Brain microvascular endothelial cell (primary cell): ENCODE measurements at regions not wholly inside any gene's neighbourhood (a gene's known extent, or its start where the extent isn't known, plus 50 kb on each side); places are given as distances from the start of the nearest gene placed in this dataset.

Source experiments
- DNase-seq: peaks from one replicate; pipeline ENCODE4 v3.0.0-alpha.2; 2020
- H3K27ac ChIP-seq: fragments of 250-450 bp; sonication (Bioruptor Pico); 2 replicates; pipeline ENCODE4 v1.5.1; 2020; ENCODE audit warnings: mild to moderate bottlenecking, moderate library complexity
- H3K27me3 ChIP-seq: fragments of 250-450 bp; sonication (Bioruptor Pico); replicated peaks from 2 replicates; pipeline ENCODE4 v1.5.1; 2020; ENCODE audit warnings: mild to moderate bottlenecking
- H3K36me3 ChIP-seq: fragments of 250-450 bp; sonication (Bioruptor Pico); replicated peaks from 2 replicates; pipeline ENCODE4 v1.5.1; 2020; ENCODE audit warnings: mild to moderate bottlenecking
- H3K4me3 ChIP-seq: 2 replicates; pipeline ENCODE4 v1.5.1; 2011; ENCODE audit warnings: low read depth, mild to moderate bottlenecking, control low read depth, low read length, moderate library complexity
- CTCF ChIP-seq: IDR thresholded peaks from 2 replicates; pipeline ENCODE4 v1.5.1; 2011; ENCODE audit warnings: low read depth, mild to moderate bottlenecking, moderate library complexity, low read length, control low read depth, inconsistent platforms; ENCODE audit errors: missing control alignments
- in situ Hi-C: cut with HindIII; loops from 2 replicates; pipeline ENCODE4 v1.10.0; 2017; ENCODE audit warnings: low sequenced_read_pairs, low pct_ligation_motif_present

DNA sequence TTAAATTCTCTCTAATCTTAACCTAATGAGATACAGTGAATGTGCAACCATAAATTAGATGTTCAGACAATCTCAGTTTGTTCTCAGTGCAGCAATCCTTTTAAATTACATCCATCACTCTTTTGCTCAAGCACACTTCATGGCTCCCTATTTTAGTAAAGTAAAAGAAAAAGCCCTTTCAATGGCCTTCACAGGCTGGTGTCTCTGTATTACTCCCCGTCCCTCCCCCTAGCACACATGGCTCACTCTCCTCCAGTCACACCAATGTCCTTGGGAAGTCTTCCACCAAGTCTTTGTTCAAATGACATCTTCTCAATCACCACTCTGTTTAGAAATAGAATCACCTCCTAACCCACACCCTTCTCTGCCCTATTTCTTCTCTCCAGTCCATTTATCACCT is 60.3 kb upstream of the RGS7 start:
- in situ Hi-C loops, result no loop called here
- TF ChIP-seq CTCF, result no peak
- no peaks in the 10 kb centered on the region for H3K27me3 ChIP-seq

DNA sequence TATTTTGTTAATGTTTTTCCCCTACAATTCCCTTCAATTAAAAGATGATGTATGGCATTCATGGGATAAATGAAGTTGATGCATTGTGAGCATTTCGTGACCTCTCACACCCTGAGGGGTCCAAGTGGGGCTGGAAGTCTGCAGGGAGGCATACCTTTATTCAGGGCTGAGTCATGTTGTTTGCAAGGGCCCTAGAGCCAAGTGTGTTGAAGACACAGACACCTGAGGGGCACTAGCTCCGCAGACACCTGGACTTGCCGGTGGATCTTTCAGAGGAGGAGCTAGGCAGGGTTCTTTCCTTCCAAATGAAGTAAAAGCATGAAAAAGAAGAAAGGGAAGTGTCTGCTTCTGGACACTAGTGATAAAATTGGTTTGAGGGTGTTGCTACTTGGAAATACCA is 57.0 kb upstream of the RGS7 start:
- in situ Hi-C loops, result no loop called here
- no peaks in the 10 kb centered on the region for H3K27me3 ChIP-seq
- H3K36me3 ChIP-seq, result no peaks in the 10 kb centered on the region
- DNase-seq, result no peak
- no peak for TF ChIP-seq CTCF
- H3K4me3 ChIP-seq, result no peak overlapping the region
- no peak overlapping the region for H3K27ac ChIP-seq

More for the DNA sequence above, 60.3 kb upstream of the RGS7 start:
- Histone ChIP-seq H3K36me3 (no peaks in the 10 kb centered on the region), H3K4me3 (no peak overlapping the region), H3K27ac (no peak overlapping the region)
- DNase-seq, result no peak

- peak; percentile 25 for DNase-seq
- in situ Hi-C loops, result no loop called here
Measured at GRCh38 chr1:241413386-241413785, 56.4 kb upstream of the RGS7 start.

GRCh38 chr1:241412646-241413045 is 55.6 kb upstream of the RGS7 start:
- H3K4me3 ChIP-seq, result no peak overlapping the region
- in situ Hi-C loops, result no loop called here
- no peak overlapping the region for H3K27ac ChIP-seq
- no peak for TF ChIP-seq CTCF
- DNase-seq, result no peak
- no peaks in the 10 kb centered on the region for H3K36me3 ChIP-seq
- H3K27me3 ChIP-seq, result no peaks in the 10 kb centered on the region

More at GRCh38 chr1:241413386-241413785, 56.4 kb upstream of the RGS7 start:
- no peak for TF ChIP-seq CTCF
- Histone ChIP-seq H3K4me3 (no peak overlapping the region), H3K27ac (no peak overlapping the region), H3K27me3 (no peaks in the 10 kb centered on the region), H3K36me3 (no peaks in the 10 kb centered on the region)

GRCh38 chr1:241411776-241412338 is 54.9 kb upstream of the RGS7 start:
- DNase-seq, result no peak
- Histone ChIP-seq H3K27me3 (no peaks in the 10 kb centered on the region), H3K27ac (no peak overlapping the region), H3K36me3 (no peaks in the 10 kb centered on the region), H3K4me3 (no peak overlapping the region)
- TF ChIP-seq CTCF, result no peak
- in situ Hi-C loops, result no loop called here

- Histone ChIP-seq H3K27me3 (no peaks in the 10 kb centered on the region), H3K27ac (no peak overlapping the region), H3K36me3 (no peaks in the 10 kb centered on the region), H3K4me3 (no peak overlapping the region)
- no peak for DNase-seq
- in situ Hi-C loops, result no loop called here
- TF ChIP-seq CTCF, result no peak
Measured at GRCh38 chr1:241411056-241411775, 54.2 kb upstream of the RGS7 start.
